ENCODE measurements at regions not wholly inside any gene's neighbourhood (a gene's known extent, or its start where the extent isn't known, plus 50 kb on each side); places are given as distances from the start of the nearest gene placed in this dataset.

DNA sequence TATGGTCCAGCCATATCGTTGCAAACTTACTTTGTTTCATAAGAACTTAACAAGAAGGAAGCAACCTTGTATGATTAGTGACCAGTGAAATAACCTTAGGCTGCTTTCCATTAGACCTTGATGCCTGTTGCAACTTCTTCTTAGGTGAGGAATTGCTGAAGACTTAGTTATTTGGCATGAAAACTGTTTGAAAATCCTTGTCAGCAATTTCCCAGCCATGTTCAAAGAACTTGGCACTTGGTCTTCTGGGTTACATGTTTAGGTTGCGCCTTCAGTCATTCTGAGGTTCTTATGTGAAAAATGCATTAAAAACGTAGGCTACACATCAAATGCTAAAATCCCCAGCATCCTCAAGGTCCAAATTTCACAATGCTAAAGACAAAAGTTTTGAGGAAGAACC is 232.0 kb upstream of the CEP162 start (continued):
- TF ChIP-seq, protein P1, sequence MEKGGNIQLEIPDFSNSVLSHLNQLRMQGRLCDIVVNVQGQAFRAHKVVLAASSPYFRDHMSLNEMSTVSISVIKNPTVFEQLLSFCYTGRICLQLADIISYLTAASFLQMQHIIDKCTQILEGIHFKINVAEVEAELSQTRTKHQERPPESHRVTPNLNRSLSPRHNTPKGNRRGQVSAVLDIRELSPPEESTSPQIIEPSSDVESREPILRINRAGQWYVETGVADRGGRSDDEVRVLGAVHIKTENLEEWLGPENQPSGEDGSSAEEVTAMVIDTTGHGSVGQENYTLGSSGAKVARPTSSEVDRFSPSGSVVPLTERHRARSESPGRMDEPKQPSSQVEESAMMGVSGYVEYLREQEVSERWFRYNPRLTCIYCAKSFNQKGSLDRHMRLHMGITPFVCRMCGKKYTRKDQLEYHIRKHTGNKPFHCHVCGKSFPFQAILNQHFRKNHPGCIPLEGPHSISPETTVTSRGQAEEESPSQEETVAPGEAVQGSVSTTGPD (CRISPR knock-in tag; IDR thresholded peaks at IDR 0.05): no peak
- TF ChIP-seq ZBTB20 (CRISPR knock-in tag; IDR thresholded peaks at IDR 0.05; ENCODE audit: borderline replicate concordance, low read depth) (no peak), CENPBD1 (CRISPR knock-in tag; IDR thresholded peaks at IDR 0.05; ENCODE audit: borderline replicate concordance, low read depth) (no peak), ZNF556 (CRISPR knock-in tag; IDR thresholded peaks at IDR 0.05; ENCODE audit: borderline replicate concordance) (no peak), ZNF574 (CRISPR knock-in tag; IDR thresholded peaks at IDR 0.05) (no peak), ZNF878 (CRISPR knock-in tag; IDR thresholded peaks at IDR 0.05) (no peak)

- no peaks in the 10 kb centered on the region for H3K36me3 ChIP-seq (replicated peaks in 1 of 2; ENCODE audit: control insufficient read depth in 1 of 2, insufficient read depth in 2 of 2, low read length in 2 of 2)
- H3K9me3 ChIP-seq (ENCODE audit: low read length): peaks cover 5% of the 10 kb centered on the region; the same call in 1 of the 2 replicates
- ChIA-PET CTCF (ENCODE audit: low intra/inter-chr PET ratio, low total read pairs) (no interaction called here), POLR2A (no interaction called here)
- no TSS peak for BruUV-seq (replicated peaks)
- no peaks in the 10 kb centered on the region for H3K79me2 ChIP-seq (ENCODE audit: insufficient read depth, low read length)
- no peak overlapping the region for H3K27ac ChIP-seq (ENCODE audit: extremely low read length, insufficient read depth, low read length)
- no peak overlapping the region for H2AFZ ChIP-seq (ENCODE audit: low read length)
- no peaks in the 10 kb centered on the region for H4K20me1 ChIP-seq (ENCODE audit: insufficient read depth, low read length)
- no peak for DNase-seq (ENCODE audit: low spot score)
- H3K9ac ChIP-seq (ENCODE audit: insufficient read depth, low read depth, low read length): no peak overlapping the region
- WGBS (ENCODE audit: low lambda C conversion rate): 1% methylated on average over 3 of the region's 3 CpGs
- intact Hi-C loops (cut with micrococcal nuclease; ENCODE audit: unreplicated experiment) (no loop called here), in situ Hi-C loops (cut with HindIII; ENCODE audit: extremely low pct_ligation_motif_present, low pct_unique_long_range_greater_than_20kb) (no loop called here)
- no peak overlapping the region for H3K4me2 ChIP-seq (ENCODE audit: low read depth, low read length)
- no peak overlapping the region for H3K4me3 ChIP-seq (replicated peaks in 1 of 3; ENCODE audit: insufficient read depth in 1 of 3, low read depth in 2 of 3, low read length in 3 of 3)
- no peaks in the 10 kb centered on the region for H3K4me1 ChIP-seq (ENCODE audit: insufficient read depth, low read length)
- H3K27me3 ChIP-seq (ENCODE audit: control insufficient read depth in 1 of 2, insufficient read depth in 2 of 2, low read length in 2 of 2): no peaks in the 10 kb centered on the region; a peak in 1 of 5 replicates
- no peak for FAIRE-seq
- no peak for ATAC-seq
- TF ChIP-seq MED1 (CRISPR knock-in tag; IDR thresholded peaks at IDR 0.05) (no peak), CREB1 (IDR thresholded peaks at IDR 0.05) (no peak), CREB1 (CRISPR knock-in tag; IDR thresholded peaks at IDR 0.05) (no peak), ZNF788 (CRISPR knock-in tag; IDR thresholded peaks at IDR 0.05; ENCODE audit: borderline replicate concordance) (no peak), ZNF333 (CRISPR knock-in tag; IDR thresholded peaks at IDR 0.05; ENCODE audit: borderline replicate concordance) (no peak), PCBP2 (optimal IDR thresholded peaks at IDR 0.05; ENCODE audit: low read depth, low read length, poor library complexity, severe bottlenecking) (no peak), POLR2AphosphoS2 (IDR thresholded peaks at IDR 0.05; ENCODE audit: low read depth, low read length) (no peak)
- TF ChIP-seq, protein P2, sequence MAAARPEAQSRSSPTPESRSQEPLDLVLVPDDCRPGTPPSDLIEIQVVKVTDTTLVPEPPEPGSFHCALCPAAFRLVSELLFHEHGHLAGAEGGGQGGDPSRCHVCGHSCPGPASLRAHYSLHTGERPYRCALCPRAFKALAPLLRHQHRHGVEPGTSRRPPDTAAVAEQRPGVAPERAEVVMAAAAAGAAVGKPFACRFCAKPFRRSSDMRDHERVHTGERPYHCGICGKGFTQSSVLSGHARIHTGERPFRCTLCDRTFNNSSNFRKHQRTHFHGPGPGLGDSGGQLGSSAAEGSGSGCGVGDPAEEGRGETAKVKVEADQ (CRISPR knock-in tag; IDR thresholded peaks at IDR 0.05; ENCODE audit: borderline replicate concordance): no peak
- TF ChIP-seq, protein P3, sequence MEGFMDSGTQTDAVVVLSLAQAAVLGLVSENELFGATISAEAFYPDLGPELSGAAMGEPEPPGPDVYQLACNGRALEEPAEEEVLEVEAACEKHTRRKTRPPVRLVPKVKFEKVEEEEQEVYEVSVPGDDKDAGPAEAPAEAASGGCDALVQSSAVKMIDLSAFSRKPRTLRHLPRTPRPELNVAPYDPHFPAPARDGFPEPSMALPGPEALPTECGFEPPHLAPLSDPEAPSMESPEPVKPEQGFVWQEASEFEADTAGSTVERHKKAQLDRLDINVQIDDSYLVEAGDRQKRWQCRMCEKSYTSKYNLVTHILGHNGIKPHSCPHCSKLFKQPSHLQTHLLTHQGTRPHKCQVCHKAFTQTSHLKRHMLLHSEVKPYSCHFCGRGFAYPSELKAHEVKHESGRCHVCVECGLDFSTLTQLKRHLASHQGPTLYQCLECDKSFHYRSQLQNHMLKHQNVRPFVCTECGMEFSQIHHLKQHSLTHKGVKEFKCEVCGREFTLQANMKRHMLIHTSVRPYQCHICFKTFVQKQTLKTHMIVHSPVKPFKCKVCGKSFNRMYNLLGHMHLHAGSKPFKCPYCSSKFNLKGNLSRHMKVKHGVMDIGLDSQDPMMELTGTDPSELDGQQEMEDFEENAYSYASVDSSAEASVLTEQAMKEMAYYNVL (CRISPR knock-in tag; IDR thresholded peaks at IDR 0.05; ENCODE audit: borderline replicate concordance): no peak
These were observed 230.8 kb upstream of the CEP162 start for GRCh38 chr6:84458271-84458670.
